Ishikawa (cell line): ENCODE measurements at regions not wholly inside any gene's neighbourhood (a gene's known extent, or its start where the extent isn't known, plus 50 kb on each side); places are given as distances from the start of the nearest gene placed in this dataset.

ENCODE experiments used
- CEBPB ChIP-seq: IDR thresholded peaks from 2 replicates; pipeline ENCODE4 v1.6.1; 2012
- CREB1 ChIP-seq: IDR thresholded peaks from 2 replicates; pipeline ENCODE4 v1.6.1; 2012; ENCODE audit warnings: low read depth
- EGR1 ChIP-seq: IDR thresholded peaks from 2 replicates; pipeline ENCODE4 v1.6.1; 2012
- EP300 ChIP-seq: IDR thresholded peaks from 2 replicates; pipeline ENCODE4 v1.6.1; 2012; ENCODE audit warnings: borderline replicate concordance
- MAX ChIP-seq: IDR thresholded peaks from 2 replicates; pipeline ENCODE4 v1.6.1; 2012
- NFIC ChIP-seq: IDR thresholded peaks from 2 replicates; pipeline ENCODE4 v1.6.1; 2012
- RAD21 ChIP-seq: IDR thresholded peaks from 2 replicates; pipeline ENCODE4 v1.6.1; 2012; ENCODE audit warnings: low read depth
- REST ChIP-seq: IDR thresholded peaks from 2 replicates; pipeline ENCODE4 v1.6.1; 2012; ENCODE audit warnings: low read depth, mild to moderate bottlenecking
- TAF1 ChIP-seq: IDR thresholded peaks from 2 replicates; pipeline ENCODE4 v1.6.1; 2012; ENCODE audit warnings: low read depth, mild to moderate bottlenecking
- TEAD4 ChIP-seq: IDR thresholded peaks from 2 replicates; pipeline ENCODE4 v1.6.1; 2012
- YY1 ChIP-seq: IDR thresholded peaks from 2 replicates; pipeline ENCODE4 v1.6.1; 2012; ENCODE audit warnings: low read depth
- ZBTB7A ChIP-seq: IDR thresholded peaks from 2 replicates; pipeline ENCODE4 v1.6.1; 2012; ENCODE audit warnings: low read depth

- TF ChIP-seq TAF1 (no peak), YY1 (no peak), REST (no peak), TEAD4 (no peak), EGR1 (no peak), EP300 (no peak), CREB1 (no peak), NFIC (no peak), CEBPB (no peak), MAX (no peak), RAD21 (no peak), ZBTB7A (no peak)
Measured at GRCh38 chr14:51168215-51168613, 71.8 kb upstream of the TMX1 start.
